Fibroblast of lung (primary cell): ENCODE measurements at regions not wholly inside any gene's neighbourhood (a gene's known extent, or its start where the extent isn't known, plus 50 kb on each side); places are given as distances from the start of the nearest gene placed in this dataset.

Experiments used
- DNase-seq, 2 donors: peaks; one replicate each; pipeline versions ENCODE4 v3.0.0 to v3.0.0-alpha.2; 2010; ENCODE audit warnings: low read depth in 2 of 2
- H2AFZ ChIP-seq: 2 replicates; pipeline ENCODE4 v1.5.1; 2012; ENCODE audit warnings: low read length, control low read depth, inconsistent platforms
- H3K27ac ChIP-seq: 2 replicates; pipeline ENCODE4 v1.5.1; 2011; ENCODE audit warnings: low read length, control low read depth; ENCODE audit not compliant: insufficient read depth
- H3K27me3 ChIP-seq: 2 replicates; pipeline ENCODE4 v1.5.1; 2011; ENCODE audit warnings: mild to moderate bottlenecking, low read length; ENCODE audit not compliant: control insufficient read depth, insufficient read depth
- H3K36me3 ChIP-seq: 2 replicates; pipeline ENCODE4 v1.5.1; 2011; ENCODE audit warnings: low read length; ENCODE audit not compliant: control insufficient read depth, insufficient read depth
- H3K4me1 ChIP-seq: 2 replicates; pipeline ENCODE4 v1.5.1; 2011; ENCODE audit warnings: low read length; ENCODE audit not compliant: control insufficient read depth, insufficient read depth; ENCODE audit errors: extremely low read depth
- H3K4me2 ChIP-seq: 2 replicates; pipeline ENCODE4 v1.5.1; 2011; ENCODE audit warnings: low read length, control low read depth; ENCODE audit not compliant: insufficient read depth; ENCODE audit errors: extremely low read depth
- H3K4me3 ChIP-seq, 4 experiments: fragments of 200-600 bp in 1 of 4; sonication (generic) in 1 of 4; replicated peaks in 1 of 4; 2 replicates each; pipeline ENCODE4 v1.5.1; 2011 to 2016; ENCODE audit warnings: low read length in 4 of 4, low read depth in 3 of 4, mild to moderate bottlenecking in 3 of 4, control low read depth in 2 of 4, inconsistent platforms in 1 of 4, mixed read lengths in 1 of 4; ENCODE audit not compliant: insufficient read depth in 1 of 4; ENCODE audit errors: control extremely low read depth in 1 of 4
- H3K79me2 ChIP-seq: 2 replicates; pipeline ENCODE4 v1.5.1; 2012; ENCODE audit warnings: mild to moderate bottlenecking, low read length, inconsistent platforms; ENCODE audit not compliant: control insufficient read depth, insufficient read depth
- H3K9ac ChIP-seq: 2 replicates; pipeline ENCODE4 v1.5.1; 2011; ENCODE audit warnings: mild to moderate bottlenecking, low read length, control low read depth; ENCODE audit not compliant: insufficient read depth
- H3K9me3 ChIP-seq: 2 replicates; pipeline ENCODE4 v1.5.1; 2012; ENCODE audit warnings: low read depth, low read length; ENCODE audit not compliant: control insufficient read depth, insufficient read depth
- H4K20me1 ChIP-seq: 2 replicates; pipeline ENCODE4 v1.5.1; 2011; ENCODE audit warnings: low read length; ENCODE audit not compliant: control insufficient read depth, insufficient read depth; ENCODE audit errors: extremely low read depth
- CTCF ChIP-seq, 2 donors: IDR thresholded peaks in 1 of 2; conservative IDR thresholded peaks in 1 of 2; 1 replicate in 1 of 2; 2 replicates in 1 of 2; pipeline ENCODE4 v1.5.1; 2011 to 2012; ENCODE audit warnings: low read length in 2 of 2, control low read depth in 1 of 2, inconsistent platforms in 1 of 2, low read depth in 1 of 2, mild to moderate bottlenecking in 1 of 2
- EZH2 ChIP-seq: IDR thresholded peaks from 2 replicates; pipeline ENCODE4 v1.5.1; 2012; ENCODE audit warnings: low read length, control low read depth, mild to moderate bottlenecking; ENCODE audit errors: missing control alignments

- Histone ChIP-seq H2AFZ (no peak overlapping the region), H3K36me3 (no peaks in the 10 kb centered on the region), H3K4me2 (no peak overlapping the region), H3K9me3 (no peaks in the 10 kb centered on the region), H3K79me2 (no peaks in the 10 kb centered on the region), H3K4me1 (no peaks in the 10 kb centered on the region), H3K4me3 (no peak overlapping the region), H3K27ac (no peak overlapping the region), H3K9ac (no peak overlapping the region), H4K20me1 (no peaks in the 10 kb centered on the region), H3K27me3 (no peaks in the 10 kb centered on the region)
- no peak for DNase-seq
- no peak for TF ChIP-seq EZH2
- no peak for TF ChIP-seq CTCF (conservative IDR thresholded peaks at IDR 0.05 in 1 of 2, IDR thresholded peaks at IDR 0.05 in 1 of 2; ENCODE audit: low read depth in 1 of 2, low read length in 2 of 2)
Measured at GRCh38 chr3:31093606-31094005, 199.1 kb upstream of the GADL1 start.

GRCh38 chr3:31094048-31094447, 199.6 kb upstream of the GADL1 start:
- no peak overlapping the region for H3K9ac ChIP-seq
- no peaks in the 10 kb centered on the region for H3K79me2 ChIP-seq
- H3K4me3 ChIP-seq, result no peak overlapping the region
- no peaks in the 10 kb centered on the region for H4K20me1 ChIP-seq
- H3K27ac ChIP-seq, result no peak overlapping the region
- TF ChIP-seq EZH2, result no peak
- no peak overlapping the region for H3K4me2 ChIP-seq
- no peaks in the 10 kb centered on the region for H3K27me3 ChIP-seq
- no peak for DNase-seq
- H2AFZ ChIP-seq, result no peak overlapping the region
- H3K4me1 ChIP-seq, result no peaks in the 10 kb centered on the region
- H3K9me3 ChIP-seq, result no peaks in the 10 kb centered on the region
- no peaks in the 10 kb centered on the region for H3K36me3 ChIP-seq

GRCh38 chr3:31095255-31095654, 200.8 kb upstream of the GADL1 start:
- DNase-seq, result no peak
- Histone ChIP-seq H3K9me3 (no peaks in the 10 kb centered on the region), H3K4me3 (no peak overlapping the region), H3K27ac (no peak overlapping the region), H3K79me2 (no peaks in the 10 kb centered on the region), H3K4me1 (no peaks in the 10 kb centered on the region), H3K4me2 (no peak overlapping the region), H3K36me3 (no peaks in the 10 kb centered on the region), H3K27me3 (no peaks in the 10 kb centered on the region), H4K20me1 (no peaks in the 10 kb centered on the region), H3K9ac (no peak overlapping the region), H2AFZ (no peak overlapping the region)
- TF ChIP-seq EZH2 (no peak), CTCF (conservative IDR thresholded peaks at IDR 0.05 in 1 of 2, IDR thresholded peaks at IDR 0.05 in 1 of 2; ENCODE audit: low read depth in 1 of 2, low read length in 2 of 2) (no peak)
